GM12891 (cell line): ENCODE measurements at regions not wholly inside any gene's neighbourhood (a gene's known extent, or its start where the extent isn't known, plus 50 kb on each side); places are given as distances from the start of the nearest gene placed in this dataset.

ENCODE experiments used
- PAX5 ChIP-seq: IDR thresholded peaks from 2 replicates; pipeline ENCODE4 v1.6.1; 2011; ENCODE audit warnings: low read length, moderate library complexity, mild to moderate bottlenecking; ENCODE audit not compliant: insufficient read depth, severe bottlenecking
- POLR2A ChIP-seq: IDR thresholded peaks from 2 replicates; pipeline ENCODE4 v1.6.1; 2011; ENCODE audit warnings: low read depth, low read length, control low read depth
- POU2F2 ChIP-seq: IDR thresholded peaks from 2 replicates; pipeline ENCODE4 v1.6.1; 2011; ENCODE audit warnings: low read depth, mild to moderate bottlenecking, control low read depth, low read length, moderate library complexity

DNA sequence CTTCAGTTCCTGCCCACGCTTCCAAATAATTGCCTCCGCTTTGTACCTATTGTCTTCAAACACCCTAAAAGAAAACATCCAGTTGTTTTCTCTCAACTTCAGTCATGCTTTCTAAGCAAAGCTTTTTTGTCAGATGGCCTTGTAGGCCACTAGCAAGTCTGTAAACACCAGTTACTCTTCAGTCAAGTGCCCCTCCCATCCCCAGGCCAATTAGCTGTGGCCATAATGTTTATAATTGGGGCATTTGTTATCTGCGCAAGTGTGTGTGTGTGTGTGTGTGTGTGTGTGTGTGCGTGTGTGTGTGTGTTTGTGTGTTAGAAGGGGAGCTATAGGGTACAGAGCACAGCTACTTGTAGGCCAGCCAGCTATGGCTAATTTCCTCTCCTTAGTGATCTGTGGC, 272.4 kb upstream of the MARCKS start:
- no peak for TF ChIP-seq PAX5
- TF ChIP-seq POLR2A, result no peak
- no peak for TF ChIP-seq POU2F2
